GM12891 (cell line): ENCODE measurements at regions not wholly inside any gene's neighbourhood (a gene's known extent, or its start where the extent isn't known, plus 50 kb on each side); places are given as distances from the start of the nearest gene placed in this dataset.

Source experiments
- PAX5 ChIP-seq: IDR thresholded peaks from 2 replicates; pipeline ENCODE4 v1.6.1; 2011; ENCODE audit warnings: low read length, moderate library complexity, mild to moderate bottlenecking; ENCODE audit not compliant: insufficient read depth, severe bottlenecking
- POLR2A ChIP-seq: IDR thresholded peaks from 2 replicates; pipeline ENCODE4 v1.6.1; 2011; ENCODE audit warnings: low read depth, low read length, control low read depth
- POLR2AphosphoS5 ChIP-seq: IDR thresholded peaks from 2 replicates; pipeline ENCODE4 v1.6.1; 2011; ENCODE audit warnings: low read depth, low read length, control low read depth
- TAF1 ChIP-seq: IDR thresholded peaks from 2 replicates; pipeline ENCODE4 v1.6.1; 2011; ENCODE audit warnings: low read depth, low read length, control low read depth

- no peak for TF ChIP-seq POLR2A
- TF ChIP-seq POLR2AphosphoS5, result no peak
- TF ChIP-seq TAF1, result no peak
- no peak for TF ChIP-seq PAX5
Observed at GRCh38 chr13:80533175-80533574, 192.2 kb upstream of the SPRY2 start.
